Suprapubic skin (tissue), 3 donors: ENCODE measurements at regions not wholly inside any gene's neighbourhood (a gene's known extent, or its start where the extent isn't known, plus 50 kb on each side); places are given as distances from the start of the nearest gene placed in this dataset.

Experiments
- CTCF ChIP-seq, 2 donors: fragments of 200-600 bp in 1 of 2; fragments of 450-650 bp in 1 of 2; sonication (generic) in 1 of 2; IDR thresholded peaks; one replicate each; pipeline ENCODE4 v1.5.1; 2016 to 2019; ENCODE audit warnings: antibody characterized with exemption in 2 of 2, mild to moderate bottlenecking in 1 of 2, moderate library complexity in 1 of 2
- EP300 ChIP-seq: sonication (generic); formaldehyde crosslinking; IDR thresholded peaks from one replicate; pipeline ENCODE4 v1.6.1; 2017; ENCODE audit warnings: antibody characterized with exemption
- POLR2A ChIP-seq, 2 donors: fragments of 450-650 bp; IDR thresholded peaks; one replicate each; pipeline ENCODE4 v1.6.1; 2017; ENCODE audit warnings: antibody characterized with exemption in 2 of 2, mild to moderate bottlenecking in 2 of 2, moderate library complexity in 2 of 2

GRCh38 chr12:28027947-28028724 is 55.6 kb upstream of the PTHLH start:
- no peak for TF ChIP-seq CTCF (IDR thresholded peaks at IDR 0.05)
- no peak for TF ChIP-seq POLR2A (IDR thresholded peaks at IDR 0.05)
- TF ChIP-seq EP300 = no peak
